HG02623 (cell line): ENCODE measurements at regions not wholly inside any gene's neighbourhood (a gene's known extent, or its start where the extent isn't known, plus 50 kb on each side); places are given as distances from the start of the nearest gene placed in this dataset.
"Not testable (repeated sequence)": the region's sequence is repeated elsewhere in the genome, so short reads cannot be mapped to it uniquely, and the experiment has no call there.

ENCODE experiments used
- ATAC-seq: cut with Tn5 transposase; IDR thresholded peaks from one replicate; pipeline ENCODE4 v1.9.1; 2021; ENCODE audit warnings: moderate library complexity; ENCODE audit not compliant: unreplicated experiment

- no peak for ATAC-seq
Measured at GRCh38 chr7:94303695-94304094, 91.0 kb upstream of the COL1A2 start.

- ATAC-seq = no peak
Measured at GRCh38 chr7:94304878-94305277, 89.8 kb upstream of the COL1A2 start.

GRCh38 chr7:94305836-94306235 is 88.9 kb upstream of the COL1A2 start:
- ATAC-seq = no peak

GRCh38 chr7:94307399-94308048 is 87.2 kb upstream of the COL1A2 start:
- no peak for ATAC-seq

GRCh38 chr7:94311515-94311914 is 83.2 kb upstream of the COL1A2 start:
- no peak for ATAC-seq

- no peak for ATAC-seq
Measured at GRCh38 chr7:94313926-94314325, 80.8 kb upstream of the COL1A2 start.

GRCh38 chr7:94314413-94315410 is 80.0 kb upstream of the COL1A2 start:
- no peak for ATAC-seq

- ATAC-seq = not testable (repeated sequence)
Measured at GRCh38 chr7:94321138-94321537, 73.6 kb upstream of the COL1A2 start.

- no peak for ATAC-seq
Measured at GRCh38 chr7:94323844-94324243, 70.9 kb upstream of the COL1A2 start.

- no peak for ATAC-seq
Measured at GRCh38 chr7:94324380-94325121, 70.1 kb upstream of the COL1A2 start.

- ATAC-seq = no peak
Measured at GRCh38 chr7:94325122-94325475, 69.6 kb upstream of the COL1A2 start.

- ATAC-seq = no peak
Measured at GRCh38 chr7:94330269-94331020, 64.2 kb upstream of the COL1A2 start.

GRCh38 chr7:94332571-94332970 is 62.1 kb upstream of the COL1A2 start:
- no peak for ATAC-seq

- no peak for ATAC-seq
Measured at GRCh38 chr7:94333810-94334209, 60.9 kb upstream of the COL1A2 start.

- ATAC-seq = no peak
Measured at GRCh38 chr7:94335586-94335985, 59.1 kb upstream of the COL1A2 start.

- ATAC-seq = no peak
Measured at GRCh38 chr7:94336009-94336408, 58.7 kb upstream of the COL1A2 start.

- no peak for ATAC-seq
Measured at GRCh38 chr7:94338921-94339371, 55.7 kb upstream of the COL1A2 start.

GRCh38 chr7:94344826-94345225 is 49.9 kb upstream of the COL1A2 start:
- no peak for ATAC-seq
